ENCODE measurements at regions not wholly inside any gene's neighbourhood (a gene's known extent, or its start where the extent isn't known, plus 50 kb on each side); places are given as distances from the start of the nearest gene placed in this dataset.

GRCh38 chr13:103184413-103184812 is 118.2 kb upstream of the SLC10A2 start:
- TF ChIP-seq CTCF (conservative IDR thresholded peaks at IDR 0.05; ENCODE audit: low read depth, low read length) (no peak), EZH2 (IDR thresholded peaks at IDR 0.05; ENCODE audit: low read length, unreplicated experiment) (no peak), EZH2phosphoT487 (IDR thresholded peaks at IDR 0.05; ENCODE audit: borderline replicate concordance, low read length) (no peak)
